ENCODE measurements at regions not wholly inside any gene's neighbourhood (a gene's known extent, or its start where the extent isn't known, plus 50 kb on each side); places are given as distances from the start of the nearest gene placed in this dataset.

DNA sequence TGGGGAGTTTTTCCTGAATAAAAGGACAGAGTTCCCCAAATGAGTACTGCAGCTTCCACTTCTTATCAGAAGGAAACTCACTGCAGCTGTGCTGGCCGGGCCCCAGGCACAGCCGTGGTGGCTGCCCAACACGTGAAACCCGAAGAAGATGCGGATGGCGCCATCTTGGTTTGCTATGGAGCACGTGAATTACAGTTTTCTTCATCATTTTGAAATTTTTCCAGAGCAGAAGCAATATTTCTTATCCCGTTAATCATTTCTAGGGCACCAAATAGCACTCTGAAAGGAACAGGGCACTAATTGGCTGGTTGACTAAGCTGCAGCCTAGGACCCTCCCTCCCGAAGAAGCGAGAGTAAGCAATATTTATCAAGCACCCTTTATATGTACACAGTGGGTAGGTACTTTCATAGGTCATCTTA, 63.2 kb upstream of the EPS8L3 start:
- no peak for DNase-seq (ENCODE audit: low spot score)

DNA sequence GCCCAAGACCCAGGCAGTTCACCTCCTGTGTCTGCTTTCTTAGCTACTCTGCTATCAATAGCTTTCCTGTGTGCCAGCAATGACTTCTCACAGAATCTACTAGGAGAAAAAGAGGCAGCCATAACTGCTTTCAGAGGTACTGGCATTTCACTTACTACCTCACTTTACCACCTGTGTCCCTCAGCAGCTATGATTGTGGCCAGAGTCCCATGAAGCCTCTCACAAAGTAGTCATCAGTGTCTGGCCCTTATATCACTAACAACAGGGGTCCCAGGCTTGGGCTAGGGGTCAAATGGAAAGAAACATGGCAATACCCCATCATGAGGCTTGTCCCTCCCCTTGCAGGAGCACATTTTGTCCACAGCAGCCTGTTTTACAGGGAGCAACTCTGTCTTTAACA, 62.7 kb upstream of the EPS8L3 start:
- no peak for DNase-seq (ENCODE audit: low spot score)

DNA sequence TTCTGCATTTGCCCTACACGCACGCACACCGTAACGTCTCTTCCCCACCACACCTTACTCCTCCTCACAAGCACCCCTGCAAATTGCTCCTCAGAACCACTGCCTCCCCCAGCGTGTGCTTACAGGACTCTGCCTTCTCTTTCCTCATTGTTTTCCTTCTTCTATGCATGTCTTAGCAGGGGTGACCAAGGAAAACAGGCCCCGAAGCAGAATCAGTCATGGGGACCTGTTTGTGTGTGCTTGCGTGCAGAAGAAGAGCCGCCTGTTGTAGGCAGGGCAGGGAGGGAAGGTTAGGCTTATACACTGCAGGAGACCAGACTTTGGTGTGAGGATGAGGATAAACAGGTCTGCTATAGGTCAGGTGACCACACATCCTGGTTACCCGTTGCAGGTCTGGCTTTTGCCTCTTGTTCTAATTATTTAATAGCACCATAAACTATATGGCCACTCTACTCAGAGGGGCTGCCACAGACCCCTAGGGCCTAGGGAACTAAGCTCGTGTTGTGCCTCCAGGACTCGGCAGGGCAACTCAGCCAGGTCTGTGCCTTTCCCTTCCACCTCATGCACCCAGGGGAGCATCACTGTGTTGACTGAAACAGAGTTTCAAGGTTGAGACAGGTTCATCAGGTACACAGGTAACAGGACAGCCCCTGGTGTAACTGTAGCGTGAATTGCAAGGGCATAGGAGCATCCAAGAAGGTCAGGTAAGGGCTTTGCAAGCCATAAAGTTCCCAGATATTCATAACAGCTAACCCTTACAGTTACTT, 60.8 kb upstream of the EPS8L3 start:
- DNase-seq (ENCODE audit: low spot score), result no peak

DNA sequence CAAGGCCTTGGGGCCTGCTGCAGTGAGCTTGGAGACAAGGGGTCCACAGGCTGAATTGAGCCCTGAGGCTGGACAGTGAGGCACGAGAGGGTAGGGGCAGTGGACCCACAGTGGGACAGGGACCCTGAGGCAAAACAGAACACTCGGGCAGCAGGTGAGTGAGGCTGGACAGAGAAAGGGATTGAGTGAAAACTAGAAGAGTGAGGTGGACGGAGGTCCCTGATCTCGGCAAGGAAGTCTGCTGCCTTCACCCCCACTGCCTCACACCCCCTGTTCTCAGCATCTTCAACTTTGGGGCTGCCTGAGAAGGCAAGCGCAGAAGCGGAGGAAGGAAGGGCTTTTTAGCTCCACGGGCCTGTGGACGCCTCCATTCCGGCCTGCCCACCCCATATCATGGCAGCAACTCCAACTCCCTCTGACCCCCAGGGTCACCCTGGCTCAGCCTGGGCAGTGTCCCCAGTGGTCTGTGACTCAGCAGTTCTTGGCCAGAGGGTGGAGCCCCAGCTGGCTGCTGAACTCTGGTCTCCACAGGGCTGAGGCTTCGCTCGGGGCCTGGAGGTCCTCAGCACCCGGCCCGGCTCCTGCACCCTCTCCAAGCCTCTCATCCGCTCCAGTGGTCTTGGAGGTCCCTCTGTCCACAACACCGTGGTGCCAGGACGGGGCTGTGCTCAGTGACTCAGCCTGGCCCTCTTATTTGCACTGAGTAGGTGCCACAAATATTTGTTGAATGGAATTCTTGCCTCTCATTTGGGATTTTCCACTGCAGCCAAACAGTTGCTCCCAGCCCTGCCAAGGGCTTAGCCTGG, 60.0 kb upstream of the EPS8L3 start:
- DNase-seq (ENCODE audit: low spot score), result no peak

DNA sequence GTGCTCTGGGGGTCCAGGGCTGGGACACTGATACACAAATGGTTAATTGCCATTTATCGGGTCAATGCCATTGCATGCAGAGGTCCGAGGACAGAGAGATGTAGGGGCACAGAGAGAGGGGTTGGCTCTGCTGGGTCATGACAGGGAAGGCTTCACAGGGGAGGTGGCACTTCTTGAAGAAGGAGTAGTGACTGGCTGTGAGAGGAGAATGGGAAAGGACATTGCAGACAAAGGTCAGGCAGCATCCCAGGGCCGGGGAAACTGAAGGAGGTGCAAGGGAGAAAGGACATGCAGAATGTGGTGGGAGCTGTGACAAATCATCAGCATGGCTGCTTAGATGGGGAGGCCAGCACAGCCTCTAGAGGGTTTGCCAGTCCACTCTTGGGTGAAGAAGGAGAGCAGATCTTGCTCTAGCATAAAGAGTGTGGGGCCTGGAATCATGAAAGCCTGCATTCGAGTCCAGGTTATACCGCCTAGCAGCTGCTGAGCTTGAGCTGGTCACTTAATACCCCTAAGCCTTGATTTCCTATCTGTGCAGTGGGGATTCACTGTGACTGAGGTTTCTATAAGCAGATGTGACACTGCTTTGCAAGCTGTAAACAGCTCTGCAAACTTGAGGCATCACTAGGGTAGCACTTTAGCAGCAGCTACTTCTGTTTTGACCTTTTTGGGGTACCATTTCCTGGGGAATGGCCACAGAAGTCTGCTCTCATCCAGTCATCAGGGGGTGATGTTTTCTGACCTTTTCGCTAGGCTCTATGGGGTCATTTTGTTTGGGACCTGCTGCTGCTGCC, 59.2 kb upstream of the EPS8L3 start:
- no peak for DNase-seq (ENCODE audit: low spot score)

DNA sequence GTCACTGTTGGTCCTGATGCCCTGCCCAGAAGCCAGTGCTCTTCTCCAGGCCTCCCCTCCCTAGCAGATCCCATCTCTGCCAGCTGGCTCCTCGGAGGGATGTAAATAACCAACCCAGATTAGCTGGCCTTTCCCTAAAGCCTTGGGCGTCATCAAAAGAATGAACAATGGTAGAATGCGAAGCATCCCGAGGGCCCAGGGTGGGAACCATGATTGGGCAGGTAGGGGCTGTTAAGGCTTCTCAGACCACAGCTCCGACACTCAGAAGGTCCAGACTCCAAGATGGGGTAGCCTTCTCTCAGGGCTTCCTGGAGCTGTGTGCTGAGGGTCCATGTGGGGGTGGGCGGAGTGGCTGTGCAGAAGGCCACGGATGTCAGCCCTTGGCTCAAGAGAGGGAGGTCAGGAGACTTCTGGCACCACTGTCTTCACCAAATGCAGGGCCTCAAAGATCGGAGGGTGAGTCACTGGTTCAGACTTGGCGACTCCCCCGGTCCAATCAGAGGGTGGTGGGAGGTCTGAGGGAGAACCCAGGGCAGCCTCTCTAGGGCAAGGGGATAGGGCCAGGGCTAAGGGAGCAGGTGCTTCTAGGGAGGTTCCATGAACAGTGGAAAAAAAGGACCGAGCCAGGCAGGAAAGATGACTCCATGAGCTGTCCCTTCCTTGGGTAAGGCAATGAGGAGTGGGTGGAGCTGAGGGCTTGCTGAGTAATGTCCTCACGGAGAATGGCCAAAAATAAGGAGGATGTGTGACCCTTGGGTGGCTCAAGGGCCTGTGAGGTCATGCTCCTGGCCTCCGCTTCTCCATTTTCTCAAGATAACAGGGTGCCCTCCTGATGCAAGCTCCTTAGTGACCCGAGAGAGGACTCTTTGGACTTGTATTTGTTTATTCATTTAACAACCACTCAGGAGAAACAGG, 58.4 kb upstream of the EPS8L3 start:
- DNase-seq (ENCODE audit: low spot score), result peak; percentile 45

DNA sequence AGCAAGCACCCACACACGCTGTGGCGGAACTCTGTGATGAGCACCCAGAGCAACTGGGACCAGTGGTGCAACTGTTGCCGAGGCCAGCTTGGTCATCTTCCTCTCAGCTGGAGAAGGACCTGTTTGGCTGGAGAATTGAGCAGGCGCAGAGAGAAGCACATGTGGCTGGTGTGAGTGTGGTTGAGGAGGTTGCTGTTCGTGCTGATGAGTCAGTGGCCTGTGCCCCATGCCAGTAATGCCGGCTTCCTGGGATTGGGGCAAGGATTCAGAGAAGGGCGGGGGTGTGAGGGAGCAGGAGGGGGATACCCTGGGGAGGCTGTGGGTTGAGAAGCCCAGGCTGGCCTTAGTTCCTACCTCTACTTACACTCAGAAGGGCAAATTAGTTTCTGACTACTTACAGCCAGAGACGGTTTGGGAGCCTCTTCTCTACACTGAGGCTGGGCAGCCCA, 57.5 kb upstream of the EPS8L3 start:
- DNase-seq (ENCODE audit: low spot score), result peak; percentile 92

DNA sequence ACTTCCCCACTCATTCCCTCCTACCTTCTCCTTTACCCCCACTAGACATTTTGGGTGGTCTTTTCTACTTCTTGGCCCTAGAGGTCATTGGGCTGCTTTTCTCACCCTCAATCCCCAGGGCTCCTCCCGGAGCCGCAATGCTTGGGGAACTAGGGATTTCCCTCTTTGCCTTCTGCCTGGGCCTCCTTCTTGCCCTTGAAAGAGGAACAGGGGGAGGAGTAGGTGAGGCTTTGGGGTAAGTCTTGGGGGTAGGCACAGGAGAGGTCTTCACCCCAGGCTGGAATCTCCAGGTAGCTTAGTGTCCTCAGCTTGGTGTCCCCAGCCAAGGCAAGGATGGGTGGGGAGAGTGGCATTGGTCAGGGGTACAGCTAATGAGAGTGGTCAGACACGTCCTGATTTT, 56.2 kb upstream of the EPS8L3 start:
- DNase-seq (ENCODE audit: low spot score), result no peak

DNA sequence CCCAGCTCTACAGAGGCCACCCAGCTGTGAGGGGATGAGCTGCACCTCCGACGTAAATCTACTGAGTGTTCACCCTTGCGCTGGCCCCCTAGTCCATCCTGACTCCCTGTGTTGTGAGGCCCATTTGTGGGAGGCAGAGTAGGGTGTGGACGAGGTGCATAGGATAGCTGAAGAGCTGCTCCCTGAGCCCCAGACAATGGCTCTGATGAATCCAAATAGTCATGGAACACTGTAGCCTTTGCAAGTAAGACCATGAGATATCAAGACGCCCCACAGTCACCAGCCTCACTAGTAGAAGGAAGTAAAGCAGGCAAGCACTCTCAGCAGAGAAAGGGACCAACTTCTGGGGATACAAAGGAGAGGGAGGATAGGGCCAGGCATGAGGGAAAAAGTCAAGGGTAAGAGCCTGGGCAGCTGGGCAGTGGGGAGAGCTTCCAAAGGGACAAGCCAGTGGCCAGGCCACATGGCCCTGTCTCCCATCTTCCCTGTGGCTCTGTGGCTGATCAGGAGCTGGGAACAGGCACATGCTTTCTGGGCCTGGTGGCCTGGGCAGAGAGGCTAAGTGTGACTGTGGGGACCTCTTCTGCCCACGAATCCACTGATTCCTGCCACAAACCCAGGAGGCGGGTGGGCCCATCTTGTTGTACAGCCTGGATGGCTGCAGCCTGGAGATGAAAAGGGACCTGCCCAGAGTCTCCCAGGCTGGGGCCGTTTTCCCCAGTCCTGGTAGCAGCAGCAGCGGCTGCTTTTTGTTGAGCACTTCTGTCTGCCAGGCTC, 55.5 kb upstream of the EPS8L3 start:
- no peak for DNase-seq (ENCODE audit: low spot score)

DNA sequence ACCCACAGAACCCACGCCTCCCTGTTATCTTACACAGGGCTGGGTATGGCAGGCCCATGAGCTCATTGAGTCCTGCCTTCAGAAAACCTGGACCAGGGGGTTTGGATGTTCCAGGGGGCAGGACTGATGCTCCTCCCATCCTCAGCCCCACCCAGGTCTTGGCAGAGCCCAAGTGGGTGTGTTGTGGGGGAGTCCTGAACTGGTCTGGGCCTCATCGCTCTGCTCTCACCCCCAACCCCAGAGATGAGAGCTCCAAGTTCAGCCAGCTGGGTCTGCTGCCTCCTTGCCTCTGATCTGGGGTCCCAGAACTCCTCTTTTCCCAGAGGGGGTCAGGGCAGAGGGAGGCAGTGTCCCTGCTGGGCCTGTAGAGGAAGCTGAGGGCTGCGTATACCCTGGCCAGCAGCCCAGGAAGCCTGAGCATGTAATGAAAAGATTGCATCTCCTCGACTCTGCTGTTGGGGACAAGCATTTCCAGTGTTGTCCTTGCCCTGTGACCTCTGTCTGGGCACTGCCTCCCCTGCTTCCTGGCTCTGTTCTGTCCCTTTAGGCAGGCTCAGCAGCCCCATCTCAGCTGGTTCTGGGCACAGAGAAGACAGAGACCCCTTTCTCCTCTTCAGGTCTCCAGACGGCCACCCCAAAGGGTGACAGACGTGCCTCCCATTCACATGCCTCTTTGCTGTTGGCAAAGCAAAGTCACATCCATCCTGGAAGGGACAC, 54.7 kb upstream of the EPS8L3 start:
- no peak for DNase-seq (ENCODE audit: low spot score)

DNA sequence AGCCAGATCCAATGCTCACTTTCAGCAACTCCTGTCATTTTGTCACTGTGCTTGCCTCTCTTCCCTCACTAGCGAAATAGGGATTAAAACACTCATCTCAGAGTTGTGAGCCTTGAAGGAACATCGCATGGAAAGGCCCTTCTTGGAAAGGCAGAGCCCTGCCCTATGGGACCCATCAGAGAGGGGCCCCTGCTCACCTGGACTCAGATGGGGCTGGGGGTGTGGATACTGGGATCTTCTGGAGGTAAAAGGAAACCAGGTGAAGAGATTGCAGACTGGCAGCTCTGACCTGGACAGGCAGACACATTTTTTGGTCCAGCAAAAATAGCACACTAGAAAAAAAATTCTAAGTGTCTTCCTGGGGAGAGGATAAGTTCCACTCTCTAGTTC, 54.2 kb upstream of the EPS8L3 start:
- no peak for DNase-seq (ENCODE audit: low spot score)

DNA sequence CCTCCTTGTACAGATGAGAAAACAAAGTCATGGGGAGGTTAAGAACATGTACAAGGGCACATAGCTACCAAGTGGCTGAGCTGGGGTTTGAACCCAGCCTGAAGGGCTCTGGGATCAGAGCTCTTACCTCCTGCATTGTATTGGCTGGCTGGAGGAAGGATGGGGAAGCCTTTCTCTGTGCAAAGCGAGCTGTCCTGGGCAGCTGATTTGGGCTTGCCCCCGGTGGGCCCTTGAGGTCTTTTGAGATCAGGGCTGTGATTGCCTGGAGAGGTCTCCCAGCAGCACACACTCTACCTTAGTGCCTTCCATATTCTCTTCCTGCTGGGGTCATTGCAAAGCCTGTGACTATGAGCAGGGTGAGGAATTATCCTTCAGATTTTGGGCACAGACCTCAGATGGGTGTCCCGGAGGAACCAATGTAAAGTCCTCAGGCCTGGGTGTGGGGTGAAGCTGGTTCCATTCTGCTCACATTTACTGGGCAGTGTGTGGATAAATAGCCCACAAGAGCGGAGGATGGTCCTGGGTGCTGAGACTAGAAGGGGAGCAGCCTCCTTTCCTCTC, 53.3 kb upstream of the EPS8L3 start:
- no peak for DNase-seq (ENCODE audit: low spot score)

DNA sequence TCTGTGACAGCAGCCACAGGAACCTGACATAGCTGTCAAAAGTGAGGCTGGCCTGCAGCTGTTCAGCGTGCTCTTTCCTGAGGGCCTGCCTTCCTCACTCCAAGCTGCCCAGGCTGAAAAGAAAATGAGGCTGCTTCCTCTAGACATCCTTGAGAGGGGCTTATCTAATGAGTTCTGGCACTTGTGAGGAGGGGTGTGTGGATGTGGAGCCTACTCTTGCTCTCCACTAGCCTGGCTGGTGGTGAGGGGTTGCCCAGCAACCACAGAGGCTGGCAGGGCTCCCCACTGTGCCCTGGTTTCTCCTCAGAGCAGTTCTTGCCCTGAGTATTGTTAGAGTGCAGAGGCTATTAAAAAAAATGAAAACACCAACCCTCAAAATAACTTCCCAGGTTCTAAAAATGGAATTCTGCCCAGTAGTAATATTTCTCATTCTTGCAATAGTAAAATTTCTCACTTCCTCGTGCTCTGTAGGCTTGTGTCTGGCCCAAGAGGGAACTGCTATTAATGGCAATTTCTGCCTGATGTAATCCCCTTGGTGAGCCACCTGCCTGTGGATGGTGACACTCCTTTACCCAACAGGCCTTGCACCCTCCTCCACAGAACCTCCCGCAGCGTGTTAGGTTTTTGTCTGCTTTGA, 52.6 kb upstream of the EPS8L3 start:
- no peak for DNase-seq (ENCODE audit: low spot score)

DNA sequence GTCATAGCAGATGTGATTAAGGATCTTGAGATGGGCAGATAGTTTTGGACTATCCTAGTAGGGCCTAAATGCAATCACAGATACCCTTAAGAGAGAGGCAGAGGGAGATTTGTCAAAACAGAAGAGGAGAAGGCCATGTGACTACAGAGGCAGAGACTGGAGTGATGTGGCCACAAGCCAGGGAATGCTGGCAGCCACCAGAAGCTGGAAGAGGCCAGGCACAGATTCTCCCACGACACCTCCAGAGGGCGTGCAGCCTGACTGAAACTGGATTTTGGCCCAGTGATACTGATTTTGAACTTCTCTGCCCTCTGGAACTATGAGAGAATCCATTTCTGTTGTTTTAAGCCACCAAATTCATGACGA, 52.1 kb upstream of the EPS8L3 start:
- DNase-seq (ENCODE audit: low spot score), result no peak

DNA sequence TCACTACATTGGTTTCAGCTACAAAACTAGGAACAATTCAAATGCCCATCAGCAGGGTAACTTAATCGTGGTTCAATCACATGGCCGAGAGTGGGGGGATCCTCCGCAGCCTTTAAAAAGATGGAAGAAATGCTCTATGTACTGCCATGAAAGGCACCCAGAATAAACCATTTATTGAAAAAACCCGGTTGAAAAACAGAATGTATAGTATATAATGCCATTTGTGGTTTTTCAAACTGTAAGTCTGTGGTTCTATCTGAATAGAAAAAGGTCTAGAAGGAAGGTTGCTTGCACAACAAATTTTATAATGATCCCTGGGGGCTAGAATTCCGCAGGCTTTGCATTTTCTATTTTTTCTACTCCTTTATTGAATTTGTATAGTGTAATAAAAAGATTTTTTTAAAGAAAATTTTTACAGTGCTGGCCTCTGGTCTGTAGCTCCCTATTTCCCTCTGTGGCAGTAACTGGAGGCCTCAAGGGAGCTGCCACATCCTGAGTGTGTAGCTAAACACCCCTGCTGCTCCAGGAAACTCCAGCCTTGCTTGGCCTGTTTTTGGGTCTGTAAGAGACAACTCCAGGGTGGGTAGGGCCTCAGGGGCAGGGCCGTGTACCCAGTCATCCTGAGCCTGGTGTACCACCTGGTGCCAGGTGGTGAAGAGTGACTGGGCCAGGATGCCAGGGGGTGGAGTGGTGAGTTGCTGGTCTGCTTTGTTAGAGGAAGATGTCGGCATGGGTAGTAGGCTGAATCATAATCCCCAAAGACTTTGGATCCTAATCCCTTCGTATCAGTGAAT, 51.5 kb upstream of the EPS8L3 start:
- DNase-seq (ENCODE audit: low spot score), result no peak

DNA sequence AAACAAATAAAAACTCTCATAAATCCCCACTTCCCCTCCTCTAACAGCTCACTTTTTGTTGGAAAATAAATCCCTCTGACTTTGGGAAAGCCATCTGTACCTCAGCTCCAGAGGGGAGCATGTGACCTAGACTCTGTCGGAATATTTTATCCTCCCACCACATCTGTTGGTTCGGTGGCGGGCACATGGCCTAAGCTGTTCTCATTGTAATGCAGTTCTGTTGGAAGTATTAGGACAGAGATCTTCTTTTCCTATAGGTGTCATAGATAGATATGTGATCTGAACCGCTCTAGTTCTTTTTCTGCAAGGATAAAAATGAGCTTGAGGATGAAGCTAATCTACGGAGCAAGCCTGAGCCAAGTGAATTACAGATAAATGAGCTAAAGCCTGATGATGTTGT, 50.5 kb upstream of the EPS8L3 start:
- DNase-seq (ENCODE audit: low spot score), result no peak

Measured in AG08396 (cell line).